AG10803 (cell line): ENCODE measurements at regions not wholly inside any gene's neighbourhood (a gene's known extent, or its start where the extent isn't known, plus 50 kb on each side); places are given as distances from the start of the nearest gene placed in this dataset.

Experiments used
- DNase-seq: peaks from one replicate; pipeline ENCODE4 v3.0.0; 2010; ENCODE audit warnings: low read depth
- H3K4me3 ChIP-seq: 2 replicates; pipeline ENCODE4 v1.5.1; 2011; ENCODE audit warnings: mild to moderate bottlenecking, low read length, control low read depth
- CTCF ChIP-seq: conservative IDR thresholded peaks from 2 replicates; pipeline ENCODE4 v1.5.1; 2011; ENCODE audit warnings: mild to moderate bottlenecking, low read length, control low read depth, inconsistent platforms

GRCh38 chr6:53730767-53731166, 64.0 kb upstream of the LRRC1 start:
- no peak for DNase-seq
- no peak overlapping the region for H3K4me3 ChIP-seq
- no peak for TF ChIP-seq CTCF

- peak; percentile 31 for DNase-seq
- TF ChIP-seq CTCF = peak; percentile 93
- peak overlapping the region; percentile 36 for H3K4me3 ChIP-seq
These were observed 63.1 kb upstream of the KLHL31 start for GRCh38 chr6:53728570-53729194.

- peak; percentile 59 for DNase-seq
- no peak for TF ChIP-seq CTCF
- no peak overlapping the region for H3K4me3 ChIP-seq
These were observed 62.2 kb upstream of the KLHL31 start for GRCh38 chr6:53727748-53728147.

GRCh38 chr6:53725791-53726575, 60.4 kb upstream of the KLHL31 start:
- peak; percentile 64 for DNase-seq
- peak; percentile 92 for TF ChIP-seq CTCF
- no peak overlapping the region for H3K4me3 ChIP-seq

- TF ChIP-seq CTCF = no peak
- no peak for DNase-seq
- H3K4me3 ChIP-seq = no peak overlapping the region
These were observed 58.9 kb upstream of the KLHL31 start for GRCh38 chr6:53724501-53724900.

GRCh38 chr6:53723331-53723730, 57.8 kb upstream of the KLHL31 start:
- TF ChIP-seq CTCF = no peak
- H3K4me3 ChIP-seq = no peak overlapping the region
- no peak for DNase-seq

GRCh38 chr6:53721766-53722165, 56.2 kb upstream of the KLHL31 start:
- DNase-seq = no peak
- no peak overlapping the region for H3K4me3 ChIP-seq
- TF ChIP-seq CTCF = no peak
